ENCODE measurements at regions not wholly inside any gene's neighbourhood (a gene's known extent, or its start where the extent isn't known, plus 50 kb on each side); places are given as distances from the start of the nearest gene placed in this dataset.

GRCh38 chr13:107031716-107032115, 463.8 kb upstream of the ARGLU1 start:
- no peak overlapping the region for H2AFZ ChIP-seq (ENCODE audit: low read length)
- POLR2A ChIA-PET (ENCODE audit: unreplicated experiment), result no interaction called here
- no peaks in the 10 kb centered on the region for H3F3A ChIP-seq (ENCODE audit: low read length, unreplicated experiment)
- H3K79me2 ChIP-seq (ENCODE audit: low read length), result no peaks in the 10 kb centered on the region
- H3K4me3 ChIP-seq (ENCODE audit: low read length), result no peak overlapping the region
- CTCF ChIA-PET, result no interaction called here
- no peak overlapping the region for H3K9ac ChIP-seq (ENCODE audit: low read length)
- ATAC-seq (no peak), DNase-seq (no peak)
- H3K27ac ChIP-seq (ENCODE audit: low read length), result no peak overlapping the region
- no peaks in the 10 kb centered on the region for H3K4me1 ChIP-seq (ENCODE audit: insufficient read depth, low read length)
- intact Hi-C loops (cut with micrococcal nuclease), result no loop called here
- no peaks in the 10 kb centered on the region for H3K9me3 ChIP-seq (ENCODE audit: low read length)
- H4K20me1 ChIP-seq (ENCODE audit: low read length), result no peaks in the 10 kb centered on the region
- peaks cover 24% of the 10 kb centered on the region for H3K27me3 ChIP-seq (ENCODE audit: low read length)
- H3K9me2 ChIP-seq (replicated peaks; ENCODE audit: low read length), result no peaks in the 10 kb centered on the region
- TF ChIP-seq EZH2 (IDR thresholded peaks at IDR 0.05; ENCODE audit: low read length, unreplicated experiment) (no peak), CTCF (conservative IDR thresholded peaks at IDR 0.05; ENCODE audit: low read depth, low read length) (no peak), EZH2phosphoT487 (IDR thresholded peaks at IDR 0.05; ENCODE audit: borderline replicate concordance, low read length) (no peak)
- BruUV-seq (replicated peaks), result no TSS peak
- H3K36me3 ChIP-seq (ENCODE audit: low read depth, low read length), result no peaks in the 10 kb centered on the region
- no peak overlapping the region for H3K4me2 ChIP-seq (ENCODE audit: low read length)

GRCh38 chr13:107028751-107029150, 460.8 kb upstream of the ARGLU1 start:
- no peak overlapping the region for H2AFZ ChIP-seq (ENCODE audit: low read length)
- H4K20me1 ChIP-seq (ENCODE audit: low read length), result no peaks in the 10 kb centered on the region
- TF ChIP-seq EZH2phosphoT487 (IDR thresholded peaks at IDR 0.05; ENCODE audit: borderline replicate concordance, low read length) (no peak), CTCF (conservative IDR thresholded peaks at IDR 0.05; ENCODE audit: low read depth, low read length) (no peak), EZH2 (IDR thresholded peaks at IDR 0.05; ENCODE audit: low read length, unreplicated experiment) (no peak)
- intact Hi-C loops (cut with micrococcal nuclease), result no loop called here
- H3F3A ChIP-seq (ENCODE audit: low read length, unreplicated experiment), result no peaks in the 10 kb centered on the region
- DNase-seq (no peak), ATAC-seq (no peak)
- H3K79me2 ChIP-seq (ENCODE audit: low read length), result no peaks in the 10 kb centered on the region
- peaks cover 24% of the 10 kb centered on the region for H3K27me3 ChIP-seq (ENCODE audit: low read length)
- no peaks in the 10 kb centered on the region for H3K36me3 ChIP-seq (ENCODE audit: low read depth, low read length)
- no peak overlapping the region for H3K27ac ChIP-seq (ENCODE audit: low read length)
- H3K9me2 ChIP-seq (replicated peaks; ENCODE audit: low read length), result no peaks in the 10 kb centered on the region
- H3K9me3 ChIP-seq (ENCODE audit: low read length), result no peaks in the 10 kb centered on the region
- no TSS peak for BruUV-seq (replicated peaks)
- no peak overlapping the region for H3K9ac ChIP-seq (ENCODE audit: low read length)
- no peaks in the 10 kb centered on the region for H3K4me1 ChIP-seq (ENCODE audit: insufficient read depth, low read length)
- no peak overlapping the region for H3K4me3 ChIP-seq (ENCODE audit: low read length)
- no peak overlapping the region for H3K4me2 ChIP-seq (ENCODE audit: low read length)
- ChIA-PET CTCF (no interaction called here), POLR2A (ENCODE audit: unreplicated experiment) (no interaction called here)

GRCh38 chr13:107025991-107026390, 458.1 kb upstream of the ARGLU1 start:
- ChIA-PET POLR2A (ENCODE audit: unreplicated experiment) (no interaction called here), CTCF (no interaction called here)
- no peak overlapping the region for H2AFZ ChIP-seq (ENCODE audit: low read length)
- H3K9ac ChIP-seq (ENCODE audit: low read length), result no peak overlapping the region
- no peaks in the 10 kb centered on the region for H3F3A ChIP-seq (ENCODE audit: low read length, unreplicated experiment)
- BruUV-seq (replicated peaks), result no TSS peak
- H4K20me1 ChIP-seq (ENCODE audit: low read length), result no peaks in the 10 kb centered on the region
- no peaks in the 10 kb centered on the region for H3K9me3 ChIP-seq (ENCODE audit: low read length)
- DNase-seq (peak; percentile 49), ATAC-seq (no peak)
- TF ChIP-seq EZH2phosphoT487 (IDR thresholded peaks at IDR 0.05; ENCODE audit: borderline replicate concordance, low read length) (no peak), EZH2 (IDR thresholded peaks at IDR 0.05; ENCODE audit: low read length, unreplicated experiment) (no peak), CTCF (conservative IDR thresholded peaks at IDR 0.05; ENCODE audit: low read depth, low read length) (no peak)
- peaks cover 14% of the 10 kb centered on the region for H3K27me3 ChIP-seq (ENCODE audit: low read length)
- H3K27ac ChIP-seq (ENCODE audit: low read length), result no peak overlapping the region
- H3K79me2 ChIP-seq (ENCODE audit: low read length), result no peaks in the 10 kb centered on the region
- intact Hi-C loops (cut with micrococcal nuclease), result no loop called here
- no peaks in the 10 kb centered on the region for H3K4me1 ChIP-seq (ENCODE audit: insufficient read depth, low read length)
- no peak overlapping the region for H3K4me3 ChIP-seq (ENCODE audit: low read length)
- H3K9me2 ChIP-seq (replicated peaks; ENCODE audit: low read length), result no peaks in the 10 kb centered on the region
- H3K36me3 ChIP-seq (ENCODE audit: low read depth, low read length), result no peaks in the 10 kb centered on the region
- H3K4me2 ChIP-seq (ENCODE audit: low read length), result no peak overlapping the region

All from PC-3 (cell line).